ENCODE measurements at regions not wholly inside any gene's neighbourhood (a gene's known extent, or its start where the extent isn't known, plus 50 kb on each side); places are given as distances from the start of the nearest gene placed in this dataset.
"Not testable (repeated sequence)": the region's sequence is repeated elsewhere in the genome, so short reads cannot be mapped to it uniquely, and the experiment has no call there.

DNA sequence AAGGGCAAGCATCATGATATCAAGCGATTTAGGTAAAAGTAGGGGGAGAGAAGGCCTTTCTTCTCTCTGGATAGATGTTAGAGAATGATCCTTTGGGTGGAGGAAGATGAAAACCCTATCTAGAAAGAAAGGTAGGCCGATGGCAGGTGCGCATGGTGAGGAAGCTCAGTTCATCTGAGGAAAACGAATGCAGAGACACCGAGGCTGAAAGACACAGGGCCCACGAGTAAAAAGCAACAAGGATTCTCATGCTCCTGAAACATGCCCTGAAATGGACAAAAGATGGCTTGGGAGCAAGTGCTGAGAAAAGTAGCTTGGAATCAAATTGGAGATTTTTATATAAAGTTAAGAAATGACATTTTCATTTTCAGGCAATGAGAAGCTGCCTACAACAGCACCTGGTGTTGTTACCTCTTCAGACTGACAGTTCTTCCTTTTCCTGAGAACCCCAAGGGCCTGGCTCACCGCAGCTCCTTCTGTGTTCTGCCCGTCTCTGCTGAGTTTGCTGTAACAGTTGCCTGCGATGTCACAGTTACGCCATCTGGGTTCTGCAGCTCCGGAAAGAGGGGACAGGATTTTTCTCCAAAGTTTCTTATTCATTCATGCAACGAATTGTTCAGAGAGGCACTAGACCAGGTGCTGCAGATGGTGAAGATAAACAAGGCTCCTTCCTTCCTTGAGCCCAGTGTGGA, 402.0 kb upstream of the KLF6 start:
- no peak for DNase-seq

DNA sequence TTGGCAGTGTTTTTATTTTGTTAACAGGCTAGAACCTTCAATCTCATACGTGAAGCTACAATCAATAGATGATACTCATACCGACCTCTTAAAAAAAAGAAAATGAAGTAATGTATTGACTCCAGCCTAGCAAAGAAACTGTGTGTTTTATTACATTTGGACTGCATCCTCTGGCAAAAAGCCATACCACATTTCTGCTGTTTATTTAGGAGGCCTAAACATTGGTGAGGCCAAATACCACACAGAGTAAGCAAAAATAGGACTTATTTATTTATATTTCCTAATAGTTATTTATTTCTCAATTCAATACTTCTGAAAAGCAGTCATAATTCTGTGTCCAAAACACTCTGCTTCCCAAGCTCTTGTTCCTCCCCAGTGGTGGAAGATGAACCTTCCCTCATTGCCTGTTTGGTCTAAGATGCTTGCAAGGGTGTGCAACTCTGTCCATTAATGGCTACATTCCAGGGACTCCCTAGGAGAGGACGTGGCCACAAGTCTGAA, 398.8 kb upstream of the KLF6 start:
- DNase-seq: no peak

DNA sequence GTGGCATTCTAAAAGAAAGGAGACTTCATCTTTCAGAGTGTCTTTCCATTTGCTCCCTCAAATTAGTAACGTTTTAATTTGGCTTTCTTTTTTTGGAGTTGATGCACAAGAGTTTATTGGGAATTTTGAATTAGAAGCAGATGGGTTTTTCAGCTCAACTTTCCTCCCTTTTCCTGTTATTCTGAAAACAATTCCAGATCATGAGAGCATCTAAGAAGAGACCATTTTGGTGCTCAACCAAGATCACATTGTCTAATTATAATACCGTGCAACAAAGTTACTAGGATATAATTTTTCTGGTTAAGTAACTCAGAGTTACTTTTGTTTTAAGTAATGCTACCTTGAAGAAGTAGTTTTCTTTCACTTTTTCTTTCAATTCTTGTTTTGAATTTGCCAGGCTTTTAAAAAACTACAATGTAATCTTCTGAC, 396.6 kb upstream of the KLF6 start:
- DNase-seq: no peak

DNA sequence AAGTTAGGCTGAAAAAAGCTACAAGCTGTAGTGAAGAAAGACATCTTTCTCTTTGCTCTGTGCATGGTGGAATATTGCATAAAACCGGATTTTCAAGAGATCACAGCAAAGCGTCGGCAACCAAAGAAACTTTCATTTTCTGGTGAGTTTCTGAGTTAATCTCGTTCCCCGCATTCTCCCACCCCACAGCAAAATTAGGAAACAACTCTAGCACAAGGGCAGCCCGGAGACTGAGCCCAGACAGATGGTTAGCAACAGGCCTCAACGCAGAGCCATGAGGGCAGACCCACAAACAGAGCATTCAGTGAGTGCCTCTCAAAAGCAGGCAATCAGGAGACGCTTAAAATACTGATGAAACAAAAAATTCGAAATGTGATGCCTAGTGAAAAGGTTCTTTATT, 396.1 kb upstream of the KLF6 start:
- no peak for DNase-seq

DNA sequence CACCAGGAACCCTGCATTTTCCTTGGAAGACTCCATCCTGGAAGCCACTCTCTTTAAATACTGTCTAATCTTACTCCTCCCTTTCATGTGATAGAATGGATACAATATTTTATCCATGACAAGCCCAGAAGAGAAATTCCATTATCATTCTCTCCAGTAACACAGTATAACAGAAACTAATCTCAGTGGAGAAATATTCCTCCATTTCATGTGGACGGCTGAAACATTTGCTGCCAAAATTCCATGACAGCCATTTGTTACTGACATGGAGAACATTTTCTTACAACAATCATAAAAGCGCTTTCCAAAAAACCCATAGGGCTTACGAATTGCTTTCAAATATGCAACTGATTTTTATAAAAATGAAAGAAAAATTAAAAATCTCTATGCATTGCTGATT, 392.8 kb upstream of the KLF6 start:
- DNase-seq: no peak

DNA sequence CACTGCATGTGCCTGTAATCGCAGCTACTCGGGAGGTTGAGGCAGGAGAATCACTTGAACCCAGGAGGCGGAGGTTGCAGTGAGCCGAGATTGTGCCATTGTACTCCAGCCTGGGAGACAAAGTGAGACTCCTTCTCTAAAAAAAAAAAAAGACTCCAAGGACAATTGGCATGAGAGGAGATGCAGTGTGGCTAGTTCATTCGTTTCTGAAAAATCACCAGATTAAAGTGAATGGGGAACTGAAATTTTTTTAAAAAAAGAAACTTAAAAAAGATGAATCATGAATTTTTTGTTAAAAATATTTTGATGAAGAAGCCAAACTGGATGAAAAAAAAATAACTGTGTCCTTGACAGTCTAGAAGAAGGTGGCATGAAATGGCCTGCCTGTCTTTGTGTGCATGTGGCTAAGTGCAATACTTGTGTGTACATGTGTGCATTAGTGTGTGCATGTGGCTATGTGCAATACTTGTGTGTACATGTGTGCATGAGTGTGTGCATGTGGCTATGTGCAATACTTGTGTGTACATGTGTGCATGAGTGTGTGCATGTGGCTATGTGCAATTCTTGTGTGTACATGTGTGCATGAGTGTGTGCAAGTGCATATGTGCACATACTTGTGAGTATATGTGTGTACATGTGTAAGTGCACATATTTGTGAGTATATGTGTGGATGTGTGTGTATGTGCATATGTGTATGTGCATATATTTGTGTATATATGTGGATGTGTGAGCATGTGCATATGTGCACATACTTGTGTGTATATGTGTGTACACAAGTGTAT, 391.7 kb upstream of the KLF6 start:
- no peak for DNase-seq

DNA sequence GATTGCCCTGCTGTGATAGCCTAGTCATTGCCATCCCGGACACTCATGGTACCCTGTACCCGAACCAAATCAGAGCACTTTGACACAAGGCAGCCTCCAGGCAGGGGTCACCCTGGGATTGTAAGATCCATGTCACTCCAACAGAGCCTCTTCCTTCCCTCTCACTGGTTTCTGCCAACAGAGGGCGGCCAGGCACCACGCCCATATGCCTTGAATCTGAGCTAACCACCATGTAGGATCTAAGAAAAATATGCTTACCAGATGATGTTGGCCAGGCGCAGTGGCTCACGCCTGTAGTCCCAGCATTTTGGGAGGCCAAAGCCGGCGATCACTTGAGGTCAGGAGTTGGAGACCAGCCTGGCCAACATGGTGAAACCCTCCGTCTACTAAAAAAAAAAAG, 389.2 kb upstream of the KLF6 start:
- DNase-seq: no peak

DNA sequence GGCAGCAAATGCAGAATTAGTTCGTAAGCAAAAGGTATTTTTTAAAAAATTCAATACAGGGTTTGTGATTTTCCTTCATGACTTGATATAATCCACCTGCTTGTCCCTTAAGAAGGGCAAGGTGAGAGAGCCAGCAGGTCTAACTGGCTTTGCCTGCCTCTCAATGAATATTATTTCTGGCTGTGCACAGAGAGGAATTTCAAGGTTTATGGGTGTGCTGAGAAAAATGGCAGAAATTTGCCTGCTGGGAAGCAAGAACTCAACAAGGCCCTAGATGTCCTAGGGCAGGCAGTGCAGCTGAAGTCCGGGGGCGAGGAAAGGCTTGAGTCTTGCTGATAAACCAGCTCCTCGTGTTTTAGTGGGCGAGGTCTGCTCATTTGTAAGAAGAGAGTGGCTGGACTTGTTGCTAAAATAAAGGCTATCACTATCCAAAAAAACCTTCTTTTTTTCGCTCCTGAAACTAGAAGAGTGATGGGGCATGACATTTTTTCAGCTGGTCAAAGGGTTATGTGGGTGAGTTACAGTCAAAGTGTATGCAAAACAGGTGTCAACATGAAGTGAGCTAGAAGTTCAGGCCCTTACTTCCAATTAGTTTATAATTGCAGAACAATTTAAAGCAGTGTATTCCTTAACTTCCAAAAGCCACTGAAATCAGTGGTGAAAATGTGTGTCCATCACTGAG, 385.8 kb upstream of the KLF6 start:
- no peak for DNase-seq

DNA sequence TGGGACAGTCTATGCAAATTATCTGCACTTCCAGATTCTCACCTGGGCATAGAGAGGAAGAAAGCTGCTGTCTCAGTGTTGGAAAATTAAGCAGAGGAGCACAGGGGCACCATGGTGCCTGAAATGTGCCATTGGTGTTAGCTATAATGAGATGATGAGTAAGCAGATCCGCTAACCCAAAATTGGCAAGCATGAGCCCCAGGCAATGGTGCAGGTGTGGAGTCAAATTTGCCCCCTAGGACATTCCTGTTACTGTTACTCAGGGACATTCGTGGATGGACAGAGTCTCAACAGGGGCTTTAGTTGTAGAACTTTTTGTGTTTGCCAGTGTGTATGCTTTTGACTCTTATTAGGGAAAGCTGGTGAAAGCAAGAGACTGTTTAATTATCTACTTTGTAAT, 385.2 kb upstream of the KLF6 start:
- DNase-seq: no peak

DNA sequence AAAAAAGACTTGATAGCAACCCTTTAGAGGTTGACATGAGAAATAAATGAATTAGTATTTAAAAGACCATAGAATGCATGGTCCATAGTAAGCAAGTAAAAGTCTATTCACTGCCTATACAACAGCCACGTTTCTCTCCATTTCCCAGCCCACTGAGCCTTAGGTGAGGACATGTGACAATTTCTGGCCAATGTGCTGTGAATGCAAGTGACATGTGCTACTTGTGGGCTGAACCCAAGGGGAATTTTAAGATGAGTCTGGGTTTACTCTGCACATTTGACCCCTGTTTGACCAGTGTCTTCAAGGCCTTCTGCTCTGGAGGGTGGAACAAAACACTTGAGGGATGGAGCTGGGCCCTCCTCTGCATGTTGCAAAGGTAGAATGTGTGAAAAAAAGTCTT, 384.4 kb upstream of the KLF6 start:
- DNase-seq: no peak

DNA sequence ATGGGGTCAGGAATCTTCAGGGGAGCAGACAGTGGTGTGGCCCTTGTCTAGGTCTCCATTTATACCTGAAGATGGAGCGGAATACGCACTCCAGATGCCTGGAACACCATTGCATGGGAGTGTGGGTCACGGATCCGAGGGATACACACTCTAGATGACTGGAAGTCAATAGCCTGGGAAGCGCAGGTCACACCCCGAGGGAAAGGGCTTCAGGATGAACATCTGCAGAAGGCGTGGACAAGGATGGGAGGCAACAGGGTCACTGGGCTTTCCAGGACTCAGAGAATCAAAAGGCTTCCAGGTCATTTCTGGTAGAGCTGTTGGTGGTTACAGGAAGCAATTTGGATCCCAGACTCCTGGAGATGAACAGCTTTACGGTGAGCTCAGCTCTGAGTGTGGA, 382.2 kb upstream of the KLF6 start:
- no peak for DNase-seq

DNA sequence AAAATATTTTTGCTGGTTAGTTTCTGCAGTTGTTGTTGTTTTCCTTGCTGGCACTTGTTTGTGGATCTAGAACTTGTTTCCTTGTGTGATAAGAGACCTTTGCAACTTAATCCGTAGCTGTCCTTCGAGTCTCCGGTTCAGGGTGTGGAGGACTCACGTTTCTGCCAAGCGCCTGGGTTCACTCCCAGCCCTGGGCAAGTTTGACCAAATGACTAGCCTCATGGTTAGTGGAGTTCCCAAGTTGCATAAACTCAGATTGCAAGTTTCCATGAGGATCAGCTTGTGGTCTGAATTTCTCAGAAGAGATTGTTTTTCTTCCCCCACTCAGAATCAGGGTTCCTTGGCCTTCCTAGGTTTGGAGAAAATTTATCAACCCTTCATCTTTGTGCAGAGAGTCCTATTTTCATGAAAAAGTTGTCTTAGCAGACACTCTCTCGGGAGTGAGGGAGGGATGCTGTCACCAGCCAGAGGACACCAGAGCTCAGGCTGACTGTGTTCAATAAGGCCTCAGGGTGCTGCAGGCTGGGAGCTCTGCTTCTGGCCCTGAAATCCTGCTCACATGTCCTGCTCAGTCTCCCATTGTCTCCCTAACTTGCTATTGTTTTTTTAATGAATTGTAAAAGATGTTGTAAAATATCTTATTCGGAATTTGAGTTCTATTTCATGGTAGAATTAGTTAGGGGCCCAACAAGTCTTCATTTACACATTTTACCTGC, 377.7 kb upstream of the KLF6 start:
- no peak for DNase-seq

DNA sequence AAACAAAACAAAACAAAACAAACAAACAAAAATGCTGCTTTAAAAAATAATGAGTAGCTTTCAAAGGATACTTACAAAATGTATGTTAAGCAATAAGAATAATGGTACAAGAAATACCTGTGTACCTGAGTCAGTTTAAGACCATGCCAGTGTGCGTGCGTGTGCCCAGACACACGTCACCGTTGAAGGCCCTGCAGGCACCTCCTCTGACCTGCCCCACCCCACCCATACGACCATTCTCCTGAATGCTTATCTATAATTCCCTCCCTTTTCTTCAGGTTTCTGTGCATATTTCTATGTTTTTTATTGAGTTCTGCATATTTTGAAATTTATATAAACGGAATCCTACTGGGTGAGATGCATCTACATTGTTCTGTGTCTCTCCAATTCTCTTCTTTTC, 374.2 kb upstream of the KLF6 start:
- DNase-seq: no peak

DNA sequence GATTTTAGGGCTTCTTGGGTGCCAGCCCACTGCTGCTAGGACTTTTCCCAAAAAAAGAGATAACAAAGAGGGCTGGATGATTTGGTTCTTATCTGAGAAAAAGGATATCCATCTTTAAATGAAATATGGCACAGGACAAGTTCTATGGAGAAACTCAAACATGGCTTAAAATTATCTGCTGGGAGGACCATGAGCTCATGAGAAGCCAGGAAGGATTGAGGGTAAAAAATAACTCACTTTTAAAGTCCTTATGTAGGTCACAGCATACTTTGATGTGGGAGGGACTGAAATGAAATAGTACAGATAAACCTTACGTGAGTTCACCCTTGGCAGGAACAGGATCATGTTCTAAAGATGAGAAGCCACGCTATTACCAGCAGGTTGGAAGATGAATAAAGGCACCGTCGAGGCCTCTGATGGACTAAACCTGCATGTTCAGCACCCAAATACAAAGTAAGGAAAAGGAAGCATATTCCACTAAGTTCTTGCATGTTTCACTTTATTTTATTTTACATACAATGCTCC, 369.2 kb upstream of the KLF6 start:
- DNase-seq: no peak

DNA sequence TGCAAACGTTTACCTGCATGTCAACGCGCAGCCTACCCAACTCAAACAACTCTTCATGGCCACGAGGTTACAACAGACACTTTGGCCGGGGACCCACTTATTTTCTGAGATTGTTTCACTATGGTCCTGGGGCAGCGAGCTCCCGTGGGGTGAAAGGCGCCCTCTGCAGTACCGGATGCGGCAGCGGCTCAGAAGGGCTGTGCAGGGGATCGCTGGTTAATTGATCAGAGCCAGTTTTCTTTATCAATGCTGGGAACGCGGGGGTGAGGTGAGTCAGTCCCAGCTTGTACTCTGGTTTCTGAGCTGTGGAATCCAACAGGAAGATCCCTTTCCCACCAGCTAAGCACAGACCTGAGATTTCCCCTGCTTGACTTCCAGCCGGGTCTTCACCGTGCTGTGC, 366.5 kb upstream of the KLF6 start:
- no peak for DNase-seq

DNA sequence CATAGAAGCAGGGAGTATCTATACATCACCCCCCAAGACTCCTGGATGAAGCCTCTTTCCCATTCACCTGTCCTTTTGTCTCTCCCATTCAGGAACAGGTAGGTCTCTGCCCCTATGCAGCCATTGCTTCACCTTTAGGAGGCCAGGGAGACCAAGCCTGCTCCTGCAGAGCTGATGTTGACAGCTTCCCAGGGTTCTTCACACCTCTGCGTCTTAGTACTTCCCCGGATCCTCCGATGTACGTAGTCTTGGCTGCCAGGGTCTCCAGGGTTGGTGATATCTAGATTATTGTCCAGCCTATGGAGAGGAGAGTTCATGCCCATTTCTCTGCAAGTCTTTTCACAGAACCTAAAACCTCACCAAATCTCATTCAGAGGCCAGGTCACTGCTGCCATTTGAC, 365.7 kb upstream of the KLF6 start:
- no peak for DNase-seq

DNA sequence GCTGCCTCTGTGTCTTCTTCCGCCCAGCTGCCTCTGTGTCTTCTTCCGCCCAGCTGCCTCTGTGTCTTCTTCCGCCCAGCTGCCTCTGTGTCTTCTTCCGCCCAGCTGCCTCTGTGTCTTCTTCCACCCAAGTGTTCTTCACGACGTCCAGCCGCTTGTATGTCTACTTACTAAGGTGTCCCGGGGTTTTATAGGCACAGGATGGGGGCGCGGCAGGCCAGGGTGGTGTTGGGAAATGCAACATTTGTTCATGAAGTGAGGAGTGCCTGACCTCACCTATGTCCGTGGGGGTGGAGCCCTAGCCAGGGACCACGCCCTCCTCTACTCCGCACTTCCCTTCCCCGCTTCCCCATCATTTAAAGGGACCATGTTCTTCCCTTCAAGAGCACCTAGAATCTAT, 364.5 kb upstream of the KLF6 start:
- not testable (repeated sequence) for DNase-seq

DNA sequence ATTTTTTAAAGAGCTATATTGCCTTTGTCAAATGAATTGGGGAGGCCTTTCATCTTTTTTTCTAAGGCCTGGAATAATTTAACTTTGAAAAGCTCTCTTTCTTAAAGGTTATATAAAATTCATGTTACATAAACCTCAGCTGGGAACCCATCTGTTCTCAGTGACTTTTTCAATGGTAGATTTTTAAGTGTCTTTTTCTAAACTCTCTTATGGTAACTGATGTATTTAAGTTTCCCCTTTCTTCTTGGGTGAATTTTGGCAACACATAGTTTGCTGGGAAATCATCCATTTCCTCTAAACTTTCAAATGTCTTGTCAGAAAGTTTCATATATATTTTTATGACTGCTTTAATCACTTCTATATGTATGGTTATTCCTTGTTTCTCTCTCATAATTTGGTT, 362.2 kb upstream of the KLF6 start:
- DNase-seq: no peak

DNA sequence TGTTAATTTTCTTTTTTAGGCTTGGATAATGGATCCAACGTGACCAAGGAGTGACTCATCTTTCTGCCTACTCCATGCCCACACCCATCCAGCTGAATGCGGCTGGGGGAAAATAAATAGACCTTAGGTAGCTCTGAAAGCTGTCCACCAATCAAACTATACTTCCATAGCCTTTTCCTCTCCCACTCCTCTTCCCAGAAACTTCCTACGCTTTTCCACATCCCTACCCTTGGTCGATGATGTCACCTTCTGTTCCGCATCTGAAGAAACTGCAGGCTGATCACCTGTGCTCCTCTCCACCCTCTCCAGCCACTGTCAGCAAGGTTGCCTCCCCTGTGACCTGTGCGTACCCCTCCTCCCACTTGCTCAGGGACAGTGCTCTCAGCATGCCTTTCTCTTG, 359.8 kb upstream of the KLF6 start:
- no peak for DNase-seq

DNA sequence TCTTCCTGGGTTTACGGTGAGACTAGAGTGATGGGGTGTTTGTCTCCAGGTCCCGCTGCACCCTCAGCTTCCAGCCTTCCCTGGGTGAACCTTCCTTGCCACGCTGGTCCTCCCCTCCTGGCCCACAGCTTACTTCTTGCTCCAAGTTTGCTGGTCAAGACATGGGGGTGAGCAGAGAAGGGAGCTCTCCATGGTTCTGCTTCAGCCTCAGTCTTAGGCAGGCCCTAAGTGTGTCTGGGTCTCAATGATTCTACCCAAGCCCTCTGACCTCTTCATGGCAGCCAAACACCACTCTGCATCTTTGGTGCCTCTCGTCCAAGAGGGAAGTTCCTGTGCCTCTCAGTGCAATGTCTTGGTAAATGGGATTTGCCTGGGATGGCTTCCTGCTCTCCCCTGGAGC, 356.5 kb upstream of the KLF6 start:
- DNase-seq: no peak

DNA sequence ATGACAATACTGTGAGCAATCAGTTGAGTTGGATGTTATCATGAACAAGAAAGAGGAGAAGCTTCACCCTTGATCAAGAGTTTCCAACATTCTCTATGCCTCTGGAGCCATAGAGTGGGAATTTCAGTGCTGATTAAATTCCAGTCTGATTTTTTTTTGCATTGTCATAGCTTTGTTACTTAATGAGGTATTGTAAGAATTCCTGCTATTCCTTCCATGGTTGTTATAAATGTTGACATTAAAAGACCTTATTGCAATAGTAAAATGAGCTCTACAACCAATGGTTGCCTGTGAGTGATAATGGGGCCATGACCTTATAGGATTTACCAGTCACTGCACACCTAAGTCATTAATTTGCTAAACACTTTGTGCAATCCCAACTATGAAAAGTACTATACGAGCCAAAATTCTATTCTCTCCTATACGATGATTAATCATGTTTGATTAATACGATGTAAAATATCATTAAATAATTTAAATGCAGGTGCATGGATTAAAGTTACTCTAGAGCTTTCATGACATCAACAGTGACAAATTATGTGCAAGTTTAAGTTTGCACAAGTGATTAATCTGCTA, 353.2 kb upstream of the KLF6 start:
- no peak for DNase-seq

DNA sequence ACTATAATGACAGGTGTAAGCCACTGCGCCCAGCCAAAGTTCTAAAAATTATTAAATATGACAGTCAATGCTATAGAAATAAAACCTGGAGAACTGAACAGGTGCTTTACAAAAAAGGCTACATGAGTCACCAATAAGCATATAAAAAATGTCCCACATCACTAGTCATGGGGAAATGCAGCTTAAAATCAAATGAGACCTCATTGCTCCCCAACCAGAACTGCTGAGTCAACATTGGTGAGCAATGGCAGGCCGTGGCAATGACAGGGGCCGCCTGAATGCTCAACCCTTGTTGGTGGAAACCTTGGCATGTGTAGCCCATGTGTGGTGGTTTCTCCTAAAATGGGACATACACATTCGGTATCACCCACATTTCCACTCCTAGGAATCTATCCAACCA, 352.3 kb upstream of the KLF6 start:
- no peak for DNase-seq

DNA sequence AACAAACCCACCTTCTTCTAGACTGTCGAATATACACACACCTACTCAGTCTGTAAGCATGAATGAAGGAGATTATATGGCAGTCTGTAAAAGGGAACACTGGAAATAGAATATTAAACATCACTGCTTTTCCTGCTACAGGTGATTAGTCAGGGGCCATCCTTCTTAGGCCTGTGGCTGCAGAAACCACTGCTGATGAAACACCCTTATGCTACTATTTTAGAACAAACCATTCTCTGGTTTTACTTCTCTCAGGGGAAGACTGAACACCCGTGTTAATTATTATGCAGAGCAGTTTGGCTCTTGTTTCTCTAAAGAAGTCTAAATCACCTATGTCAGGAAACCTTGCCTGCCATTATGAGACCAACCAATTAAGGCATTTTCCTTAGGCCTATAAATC, 351.1 kb upstream of the KLF6 start:
- no peak for DNase-seq

Data from stimulated activated CD8-positive, alpha-beta memory T cell treated with anti-CD3 and anti-CD28 coated beads, Interleukin-4, amount 100 ng/mL, for 48 hours (primary cell).